OCI-LY1 (cell line): ENCODE measurements at regions not wholly inside any gene's neighbourhood (a gene's known extent, or its start where the extent isn't known, plus 50 kb on each side); places are given as distances from the start of the nearest gene placed in this dataset.

Experiments used
- H2AFZ ChIP-seq: fragments of 200-600 bp; sonication (generic), shearing (Covaris generic); 2 replicates; pipeline ENCODE4 v1.6.0; 2014; ENCODE audit warnings: antibody characterized with exemption, mild to moderate bottlenecking, low read length
- H3F3A ChIP-seq: fragments of 200-600 bp; sonication (generic), shearing (Covaris generic); 2 replicates; pipeline ENCODE4 v1.6.0; 2014; ENCODE audit warnings: mild to moderate bottlenecking, antibody characterized with exemption, low read length, moderate library complexity; ENCODE audit not compliant: insufficient read depth
- H3K27ac ChIP-seq: fragments of 200-600 bp; sonication (generic); 2 replicates; pipeline ENCODE4 v1.5.1; 2014; ENCODE audit warnings: low read length, mixed run types, mild to moderate bottlenecking, low read depth; ENCODE audit not compliant: poor library complexity, severe bottlenecking
- H3K27me3 ChIP-seq: fragments of 200-600 bp; sonication (generic); 2 replicates; pipeline ENCODE4 v1.6.0; 2014; ENCODE audit warnings: antibody characterized with exemption, mild to moderate bottlenecking, low read length, moderate library complexity; ENCODE audit not compliant: insufficient read depth
- H3K36me3 ChIP-seq: fragments of 200-600 bp; sonication (generic); 2 replicates; pipeline ENCODE4 v1.6.1; 2014; ENCODE audit warnings: mild to moderate bottlenecking, antibody characterized with exemption, low read length, moderate library complexity, mixed read lengths; ENCODE audit not compliant: insufficient read depth
- H3K4me1 ChIP-seq: fragments of 200-600 bp; sonication (generic); 2 replicates; pipeline ENCODE4 v1.5.1; 2014; ENCODE audit warnings: mild to moderate bottlenecking, low read length, moderate library complexity; ENCODE audit not compliant: insufficient read depth, severe bottlenecking
- H3K4me2 ChIP-seq: fragments of 200-600 bp; sonication (generic), shearing (Covaris generic); 2 replicates; pipeline ENCODE4 v1.6.1; 2014; ENCODE audit warnings: low read length
- H3K4me3 ChIP-seq: fragments of 200-600 bp; sonication (generic); 2 replicates; pipeline ENCODE4 v1.5.1; 2014; ENCODE audit warnings: low read length, low read depth, mild to moderate bottlenecking, mixed read lengths; ENCODE audit not compliant: poor library complexity, severe bottlenecking
- H3K79me2 ChIP-seq: fragments of 200-600 bp; shearing (Covaris generic); 2 replicates; pipeline ENCODE4 v1.6.1; 2016; ENCODE audit warnings: mixed run types, low read length, mixed read lengths; ENCODE audit not compliant: insufficient read depth
- H3K9ac ChIP-seq: fragments of 200-600 bp; sonication (generic), shearing (Covaris generic); 2 replicates; pipeline ENCODE4 v1.6.1; 2014; ENCODE audit warnings: mild to moderate bottlenecking, low read length, mixed read lengths
- H3K9me2 ChIP-seq: fragments of 200-600 bp; sonication (generic), shearing (Covaris generic); 2 replicates; pipeline ENCODE4 v1.6.1; 2014; ENCODE audit warnings: low read depth, mild to moderate bottlenecking, low read length, mixed read lengths
- H3K9me3 ChIP-seq: fragments of 200-600 bp; shearing (Covaris generic); 2 replicates; pipeline ENCODE4 v1.6.1; 2014; ENCODE audit warnings: low read length, mixed read lengths
- H4K20me1 ChIP-seq: fragments of 200-600 bp; sonication (generic), shearing (Covaris generic); 2 replicates; pipeline ENCODE4 v1.6.0; 2016; ENCODE audit warnings: mild to moderate bottlenecking, low read length; ENCODE audit not compliant: insufficient read depth
- CTCF ChIP-seq: fragments of 200-600 bp; sonication (generic), shearing (Covaris generic); IDR thresholded peaks from 2 replicates; pipeline ENCODE4 v1.5.1; 2017; ENCODE audit warnings: mild to moderate bottlenecking, antibody characterized with exemption, low read length, moderate library complexity, mixed read lengths
- EZH2 ChIP-seq: fragments of 200-600 bp; sonication (generic), shearing (Covaris generic); IDR thresholded peaks from 2 replicates; pipeline ENCODE4 v1.8.0; 2017; ENCODE audit warnings: borderline replicate concordance, mixed run types, mild to moderate bottlenecking, antibody characterized with exemption, low read length, moderate library complexity, mixed read lengths

- Histone ChIP-seq H3K79me2 (no peaks in the 10 kb centered on the region), H3K4me2 (no peak overlapping the region), H3K9me2 (no peaks in the 10 kb centered on the region), H3K4me1 (no peaks in the 10 kb centered on the region), H2AFZ (no peak overlapping the region), H3K27ac (no peak overlapping the region), H3F3A (no peaks in the 10 kb centered on the region), H3K36me3 (no peaks in the 10 kb centered on the region), H3K9ac (no peak overlapping the region), H3K27me3 (no peaks in the 10 kb centered on the region), H4K20me1 (no peaks in the 10 kb centered on the region), H3K9me3 (no peaks in the 10 kb centered on the region), H3K4me3 (no peak overlapping the region)
- TF ChIP-seq EZH2 (no peak), CTCF (peak; percentile 81)
These were observed 503.5 kb downstream of the LRFN5 start for GRCh38 chr14:42110167-42110566.

GRCh38 chr14:42095155-42095554, 488.5 kb downstream of the LRFN5 start:
- no peak overlapping the region for H2AFZ ChIP-seq

GRCh38 chr14:42090122-42090521, 483.4 kb downstream of the LRFN5 start:
- Histone ChIP-seq H3K27me3 (no peaks in the 10 kb centered on the region), H3K9me2 (no peaks in the 10 kb centered on the region), H3K27ac (no peak overlapping the region), H3K79me2 (no peaks in the 10 kb centered on the region), H3K9me3 (no peaks in the 10 kb centered on the region), H3K4me2 (no peak overlapping the region), H4K20me1 (no peaks in the 10 kb centered on the region), H3K36me3 (no peaks in the 10 kb centered on the region), H3K4me3 (no peak overlapping the region), H3F3A (no peaks in the 10 kb centered on the region), H3K9ac (no peak overlapping the region), H3K4me1 (no peaks in the 10 kb centered on the region), H2AFZ (no peak overlapping the region)
- TF ChIP-seq EZH2 (no peak), CTCF (no peak)

More at GRCh38 chr14:42095155-42095554, 488.5 kb downstream of the LRFN5 start:
- H3K79me2 ChIP-seq, result no peaks in the 10 kb centered on the region
- no peaks in the 10 kb centered on the region for H3K4me1 ChIP-seq
- H4K20me1 ChIP-seq, result no peaks in the 10 kb centered on the region
- no peaks in the 10 kb centered on the region for H3K9me2 ChIP-seq
- TF ChIP-seq CTCF (no peak), EZH2 (no peak)
- H3K27me3 ChIP-seq, result no peaks in the 10 kb centered on the region
- no peaks in the 10 kb centered on the region for H3K36me3 ChIP-seq
- no peaks in the 10 kb centered on the region for H3K9me3 ChIP-seq
- H3F3A ChIP-seq, result no peaks in the 10 kb centered on the region
- H3K27ac ChIP-seq, result no peak overlapping the region
- no peak overlapping the region for H3K4me3 ChIP-seq
- no peak overlapping the region for H3K4me2 ChIP-seq
- H3K9ac ChIP-seq, result no peak overlapping the region
